HG02763 (cell line): ENCODE measurements at regions not wholly inside any gene's neighbourhood (a gene's known extent, or its start where the extent isn't known, plus 50 kb on each side); places are given as distances from the start of the nearest gene placed in this dataset.
"Not testable (repeated sequence)": the region's sequence is repeated elsewhere in the genome, so short reads cannot be mapped to it uniquely, and the experiment has no call there.

ENCODE experiments used
- ATAC-seq: cut with Tn5 transposase; IDR thresholded peaks from one replicate; pipeline ENCODE4 v1.9.1; 2021; ENCODE audit warnings: mild to moderate bottlenecking, moderate library complexity; ENCODE audit not compliant: unreplicated experiment

DNA sequence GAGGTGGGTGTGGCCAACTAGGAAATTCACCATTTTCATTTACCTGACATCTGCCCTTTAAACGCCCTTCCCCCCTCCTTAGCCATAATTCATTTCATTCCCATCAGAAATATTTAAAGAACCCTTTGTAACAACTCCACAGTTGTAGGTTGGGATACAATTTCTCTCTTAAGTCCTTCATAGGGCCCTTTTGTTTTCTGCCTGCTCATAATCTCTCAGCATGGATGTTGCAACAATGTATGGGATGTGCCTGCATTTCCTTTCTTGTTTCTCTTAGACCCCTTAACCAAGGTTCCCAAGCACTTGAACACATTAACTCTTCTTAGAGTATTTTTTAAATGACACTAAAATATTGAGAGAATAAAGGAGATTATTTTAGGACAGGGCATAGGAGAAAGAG is 51.7 kb upstream of the MYO10 start:
- ATAC-seq = no peak

DNA sequence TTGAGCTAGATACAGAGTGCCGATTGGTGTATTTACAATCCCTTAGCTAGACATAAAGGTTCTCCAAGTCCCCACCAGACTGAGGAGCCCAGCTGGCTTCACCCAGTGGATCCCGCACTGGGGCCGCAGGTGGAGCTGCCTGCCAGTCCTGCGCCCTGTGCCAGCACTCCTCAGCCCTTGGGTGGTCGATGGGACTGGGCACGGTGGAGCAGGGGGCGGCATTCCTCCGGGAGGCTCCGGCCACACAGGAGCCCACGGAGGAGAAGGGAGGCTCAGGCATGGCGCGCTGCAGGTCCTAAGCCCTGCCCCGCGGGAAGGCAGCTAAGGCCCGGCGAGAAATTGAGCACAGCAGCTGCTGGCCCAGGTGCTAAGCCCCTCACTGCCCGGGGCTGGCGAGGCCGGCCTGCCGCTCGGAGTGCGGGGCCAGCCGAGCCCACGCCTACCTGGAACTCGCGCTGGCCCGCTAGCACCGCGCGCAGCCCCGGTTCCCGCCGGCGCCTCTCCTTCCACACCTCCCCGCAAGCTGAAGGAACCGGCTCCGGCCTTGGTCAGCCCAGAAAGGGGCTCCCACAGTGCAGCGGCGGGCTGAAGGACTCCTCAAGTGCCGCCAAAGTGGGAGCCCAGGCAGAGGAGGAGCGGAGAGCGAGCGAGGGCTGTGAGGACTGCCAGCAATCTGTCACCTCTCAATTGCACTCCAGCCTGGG is 54.9 kb upstream of the MYO10 start:
- not testable (repeated sequence) for ATAC-seq

DNA sequence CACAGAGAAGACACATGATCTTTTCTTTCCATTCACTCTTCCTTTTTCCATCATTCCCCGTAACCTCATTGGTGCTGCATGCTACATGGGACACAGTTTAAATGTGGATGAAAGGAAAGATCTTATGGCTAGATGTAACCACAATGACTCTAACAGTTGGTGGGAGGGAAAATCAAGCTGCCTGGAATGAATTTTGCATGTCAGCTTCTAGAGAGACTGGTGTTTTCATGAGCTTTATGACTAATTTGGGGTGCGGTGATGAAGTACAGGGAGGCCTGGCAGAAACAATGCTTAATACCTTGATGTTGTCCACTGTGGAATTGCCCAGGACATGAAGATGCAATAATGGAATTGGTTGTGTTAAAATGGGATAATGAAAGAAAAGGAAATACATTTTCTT is 55.9 kb upstream of the MYO10 start:
- no peak for ATAC-seq

DNA sequence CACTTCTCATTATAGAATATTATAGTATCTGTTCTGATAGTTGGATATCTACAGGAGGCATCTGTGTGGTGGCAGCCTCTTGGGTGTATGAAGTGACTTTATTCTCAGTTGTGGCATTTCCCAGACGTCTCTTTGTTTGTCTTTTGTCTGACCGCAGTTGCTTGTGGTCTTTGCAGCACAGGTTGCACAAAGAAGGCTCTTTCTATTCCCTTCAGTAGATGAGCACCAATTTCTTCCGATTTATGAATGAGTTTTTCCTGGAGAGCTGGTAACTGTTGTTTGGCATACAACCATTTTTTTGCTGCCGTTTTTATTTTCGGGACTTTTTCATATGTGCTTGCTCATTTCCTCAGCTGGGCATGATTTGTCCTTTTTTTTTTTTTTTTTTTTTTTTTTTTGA is 56.4 kb upstream of the MYO10 start:
- ATAC-seq = no peak

DNA sequence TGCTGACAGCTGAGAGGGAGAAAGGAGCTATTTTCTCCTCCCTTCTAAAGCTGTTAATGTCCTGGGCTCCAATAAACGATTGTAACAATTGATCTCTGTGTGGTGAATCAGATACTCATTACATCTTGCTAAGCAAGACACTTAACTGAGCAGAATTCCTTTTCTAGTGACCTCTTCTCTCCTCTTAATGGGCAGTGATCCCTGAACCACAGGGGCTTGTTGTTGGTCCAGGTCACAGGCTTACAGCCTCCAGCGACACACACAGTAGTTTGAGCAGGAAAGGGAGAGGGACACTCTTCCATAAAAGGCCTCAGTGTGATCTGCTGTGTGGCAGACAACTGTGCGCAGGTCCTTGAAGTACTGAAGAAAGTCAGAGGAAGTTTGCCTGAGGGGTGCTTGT is 58.5 kb upstream of the MYO10 start:
- ATAC-seq = no peak

DNA sequence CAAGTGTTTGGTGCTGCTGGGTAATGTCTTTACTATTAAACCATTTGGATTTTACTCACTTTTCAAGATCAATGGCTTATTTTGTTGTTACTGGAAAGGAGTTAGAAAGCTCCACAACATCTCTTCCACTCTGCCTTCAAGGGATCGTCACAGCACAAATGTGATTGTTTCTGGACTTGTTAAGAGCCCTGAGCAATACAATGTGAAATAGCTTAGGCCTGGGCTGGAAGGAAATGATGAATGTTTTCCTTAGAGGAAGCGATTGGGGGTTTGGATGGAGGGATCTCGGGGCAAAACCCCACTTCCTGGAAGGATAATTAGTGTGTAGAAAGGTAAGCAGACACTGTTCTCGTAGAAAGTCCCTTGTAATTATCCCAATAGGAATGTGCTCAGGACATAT is 59.3 kb upstream of the MYO10 start:
- ATAC-seq = no peak

DNA sequence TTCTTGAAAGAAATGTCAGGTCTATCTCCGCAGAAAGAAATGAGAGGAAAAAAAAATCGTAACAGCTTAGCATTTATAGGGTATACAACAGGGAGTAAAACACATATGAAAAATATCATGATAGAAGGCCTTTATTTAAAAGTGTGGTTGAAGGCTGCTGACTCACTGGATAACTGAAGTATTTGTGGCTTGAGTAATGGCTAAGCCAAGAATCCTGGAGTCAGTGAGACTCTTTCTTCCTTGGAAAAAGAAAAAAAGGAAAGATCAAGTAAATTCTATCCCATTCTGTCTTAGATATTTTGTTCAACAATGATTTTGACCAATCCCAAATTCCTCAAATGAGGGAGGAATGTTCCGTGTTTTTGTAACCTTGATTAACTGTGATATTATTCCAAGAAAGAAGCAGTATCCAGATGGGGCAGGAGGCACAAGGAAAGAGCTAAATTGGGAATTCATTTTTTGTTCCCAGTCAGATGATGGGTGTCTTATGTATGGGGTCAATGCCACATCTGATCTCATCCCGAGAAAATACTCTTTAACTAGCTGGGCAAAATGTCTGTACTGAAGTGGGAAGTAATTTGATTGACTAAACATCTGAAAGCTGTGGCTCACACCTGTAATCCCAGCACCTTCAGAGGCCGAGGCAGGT is 64.3 kb upstream of the MYO10 start:
- no peak for ATAC-seq

DNA sequence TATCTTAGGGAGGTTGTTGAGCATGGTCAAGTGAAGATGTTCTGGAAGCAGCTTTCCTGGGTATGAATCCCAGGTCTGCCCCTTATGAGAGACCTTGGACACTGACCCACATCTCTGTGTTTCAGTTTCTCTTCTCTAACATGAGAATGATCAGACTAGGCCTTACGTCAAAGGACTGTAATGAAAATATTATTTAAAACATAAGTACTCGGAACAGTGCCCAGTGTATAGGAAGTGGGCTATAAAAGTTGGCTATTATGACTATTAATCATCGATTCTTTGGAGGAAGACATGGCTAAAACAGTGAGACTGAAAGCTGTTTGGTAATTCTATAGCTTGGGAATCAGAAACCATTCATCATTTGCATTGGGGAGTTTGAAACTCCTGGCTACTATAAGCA is 65.3 kb upstream of the MYO10 start:
- ATAC-seq = no peak

DNA sequence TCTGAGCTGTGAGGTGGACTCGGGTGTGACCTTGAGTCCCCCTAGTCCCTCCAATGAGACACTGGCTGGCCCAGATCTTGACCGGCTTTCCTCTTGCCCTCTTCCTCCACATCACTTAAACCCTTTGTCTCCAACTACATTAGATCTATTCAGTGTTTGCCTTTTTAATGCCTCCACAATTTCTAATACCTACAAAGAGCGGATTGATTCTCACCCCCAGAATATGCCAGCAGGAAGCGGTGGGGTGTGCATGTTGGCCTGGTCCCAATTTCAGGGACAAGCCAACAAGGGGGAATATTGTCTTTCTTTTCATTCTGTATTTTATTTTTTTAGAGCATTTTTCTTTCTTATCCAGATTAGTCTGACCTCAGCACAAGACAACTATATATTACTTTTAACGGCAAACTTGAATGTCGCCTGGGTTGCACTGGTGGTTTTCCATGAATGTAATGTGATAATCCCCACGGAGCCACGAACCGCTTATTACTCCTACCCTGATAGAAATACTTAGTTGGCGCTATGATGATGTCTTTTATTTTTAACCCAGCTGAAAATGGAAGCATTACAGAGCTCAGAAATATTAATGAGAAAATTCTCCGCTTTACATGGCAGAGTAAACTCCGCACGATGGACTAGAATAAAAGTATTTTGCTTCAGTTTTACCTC is 68.5 kb upstream of the MYO10 start:
- ATAC-seq = no peak

DNA sequence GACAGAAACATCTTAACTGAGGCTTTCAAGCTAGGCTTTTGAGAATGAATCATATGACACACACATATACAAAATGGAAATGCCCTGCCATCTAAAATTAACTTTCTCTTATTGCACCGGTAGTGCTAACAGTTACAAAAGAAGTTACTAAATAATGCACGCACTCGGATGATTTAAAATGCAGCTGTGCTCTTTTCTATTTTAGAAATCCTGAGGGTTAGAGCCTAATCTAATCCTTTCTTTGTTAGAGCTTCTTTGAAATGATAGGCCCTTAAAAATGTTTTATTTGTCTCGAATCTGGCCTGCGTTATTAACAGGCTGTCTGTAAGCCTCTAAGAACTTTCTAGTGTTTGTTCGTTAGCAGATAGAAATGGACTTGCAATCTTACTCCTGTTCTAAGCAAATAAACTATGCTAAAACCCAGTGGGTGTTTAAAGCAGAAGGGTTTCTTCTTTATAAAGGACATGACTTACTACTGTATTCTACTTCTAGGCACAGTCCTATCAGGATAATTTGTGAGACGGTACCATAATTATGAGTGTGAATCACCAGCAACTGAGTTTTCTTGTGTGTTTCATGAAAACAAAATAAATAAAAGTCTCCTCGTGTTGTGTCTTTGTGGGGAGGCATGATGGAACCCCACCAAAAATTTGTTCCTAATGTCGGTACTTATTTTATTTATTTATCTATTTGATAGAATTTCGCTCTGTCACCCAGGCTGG is 69.2 kb upstream of the MYO10 start:
- no peak for ATAC-seq

DNA sequence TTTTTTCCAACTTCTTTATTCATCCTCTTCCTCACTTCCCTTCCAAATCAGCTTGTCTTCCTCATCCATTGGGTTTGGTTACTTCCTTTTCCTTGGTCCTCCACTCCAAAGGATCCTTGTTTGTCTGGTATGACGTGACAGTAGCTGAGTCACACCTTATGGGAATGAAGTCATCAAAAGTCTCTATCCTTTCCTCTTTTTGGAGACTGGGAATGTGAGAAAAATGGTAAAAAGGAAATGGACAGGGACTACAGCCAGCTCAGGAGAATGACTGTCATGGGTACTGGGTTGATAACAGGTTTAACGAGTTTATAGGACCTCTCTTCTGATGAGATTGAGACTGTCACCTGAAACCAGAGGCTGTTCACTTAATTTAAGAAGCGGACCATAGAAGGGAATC is 76.2 kb upstream of the MYO10 start:
- ATAC-seq = no peak

DNA sequence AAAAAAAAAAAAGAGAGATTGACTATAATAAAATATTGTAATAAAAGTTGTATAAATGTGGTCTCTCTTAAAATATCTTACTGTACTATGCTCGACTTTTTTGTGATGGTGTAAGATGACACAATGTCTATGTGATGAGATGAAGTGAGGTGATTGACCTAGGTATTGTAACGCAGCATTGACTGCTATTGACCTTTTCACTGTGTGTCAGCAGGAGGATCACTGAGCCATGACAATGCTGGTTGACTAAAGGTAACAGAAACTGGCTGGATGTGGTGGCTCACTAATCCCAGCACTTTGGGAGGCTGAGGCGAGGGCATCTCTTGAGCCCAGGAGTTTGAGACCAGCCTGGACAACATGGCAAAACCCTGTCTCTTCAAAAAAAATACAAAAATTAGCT is 78.6 kb upstream of the MYO10 start:
- ATAC-seq = no peak

DNA sequence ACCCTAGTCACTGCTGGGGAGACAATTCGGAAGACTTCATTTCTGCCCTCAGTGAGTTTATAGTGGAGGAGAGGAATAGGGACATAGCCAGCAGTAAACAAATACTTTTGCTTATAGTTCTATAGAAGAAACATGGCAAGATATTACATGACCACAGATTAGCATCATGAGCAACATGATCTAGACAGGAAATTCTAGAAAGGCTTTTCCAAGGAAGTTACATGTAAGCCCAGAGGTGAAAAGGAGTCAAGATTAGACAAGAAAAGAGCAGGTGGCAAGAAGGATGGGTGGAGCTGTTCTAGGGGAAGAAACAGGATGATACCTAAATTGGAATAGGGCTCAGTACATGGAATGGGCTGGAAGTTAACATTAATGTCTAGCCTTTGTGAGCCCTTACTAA is 82.8 kb upstream of the MYO10 start:
- ATAC-seq = no peak

DNA sequence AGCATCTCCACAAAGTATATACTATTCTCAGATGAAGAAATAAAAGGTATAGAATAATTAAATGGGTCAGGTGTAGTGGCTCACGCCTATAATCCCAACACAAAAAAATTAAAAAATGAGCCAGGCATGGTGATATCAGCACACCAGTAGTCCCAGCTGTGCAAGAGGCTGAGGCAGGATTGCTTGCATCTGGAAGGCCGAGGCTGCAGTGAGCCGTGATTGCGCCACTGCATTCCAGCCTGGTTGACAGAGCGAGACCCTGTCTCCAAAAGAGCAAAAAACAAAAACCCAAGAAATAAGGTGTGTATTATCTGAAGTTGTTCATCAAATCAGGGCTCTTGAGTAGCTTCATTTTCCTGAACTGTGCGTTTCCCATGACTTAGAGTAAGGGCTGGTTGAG is 83.2 kb upstream of the MYO10 start:
- no peak for ATAC-seq

DNA sequence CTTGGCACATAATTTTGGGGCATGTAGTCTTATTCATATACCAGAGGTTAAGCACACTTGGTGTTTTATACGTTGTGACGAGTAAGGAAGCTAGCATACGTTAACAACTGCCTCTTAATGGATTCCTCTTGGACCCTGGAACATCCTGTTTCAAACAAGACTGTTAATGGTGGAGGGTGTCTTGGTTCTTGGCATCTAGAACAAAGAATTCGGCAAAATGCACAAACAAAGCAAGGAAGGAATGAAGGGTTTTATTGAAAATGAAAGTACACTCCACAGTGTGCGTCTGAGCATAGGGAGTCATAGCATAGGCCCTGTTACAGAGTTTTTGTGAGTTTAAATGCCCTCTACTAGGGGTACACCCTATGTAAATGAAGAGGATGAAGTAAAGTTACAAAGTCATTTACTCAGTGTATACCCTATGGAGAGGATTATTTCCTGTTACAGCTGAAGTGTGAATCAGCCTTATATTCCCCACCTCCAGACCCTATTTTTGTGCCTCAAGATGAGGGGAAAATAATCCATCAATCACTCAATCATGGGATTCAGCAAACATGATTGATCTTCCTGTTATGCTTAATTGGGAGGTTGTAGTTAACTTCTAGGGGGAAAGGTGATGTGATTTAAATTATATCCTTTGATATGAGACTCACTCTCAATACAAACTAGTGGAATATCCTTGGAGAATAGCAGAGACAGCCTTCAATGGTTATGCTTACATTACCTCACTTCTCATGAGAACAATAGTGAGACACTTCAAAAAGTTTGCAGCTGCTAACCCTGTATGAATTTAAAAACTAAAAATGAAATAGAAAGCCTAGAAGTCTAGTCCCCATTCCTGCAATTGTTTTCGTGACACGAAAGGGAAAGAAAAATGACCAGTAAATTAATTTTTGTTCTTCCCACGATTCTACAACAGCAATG is 84.9 kb upstream of the MYO10 start:
- ATAC-seq = no peak

DNA sequence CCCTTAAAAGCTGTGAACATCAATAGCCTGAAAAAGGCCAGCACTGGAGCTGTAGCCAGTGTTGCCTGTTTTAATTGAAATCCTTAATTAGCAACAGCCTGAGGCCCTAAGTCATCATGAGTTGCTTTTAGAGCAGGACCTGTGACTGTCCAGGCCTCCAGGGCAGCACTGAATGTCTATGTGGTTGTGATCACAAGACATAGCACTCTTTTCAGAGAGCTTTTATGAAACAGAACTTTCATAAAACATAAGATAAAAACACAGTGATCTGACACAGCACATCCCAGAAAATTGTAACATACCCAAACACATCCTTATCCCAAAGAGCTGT is 85.5 kb upstream of the MYO10 start:
- no peak for ATAC-seq

DNA sequence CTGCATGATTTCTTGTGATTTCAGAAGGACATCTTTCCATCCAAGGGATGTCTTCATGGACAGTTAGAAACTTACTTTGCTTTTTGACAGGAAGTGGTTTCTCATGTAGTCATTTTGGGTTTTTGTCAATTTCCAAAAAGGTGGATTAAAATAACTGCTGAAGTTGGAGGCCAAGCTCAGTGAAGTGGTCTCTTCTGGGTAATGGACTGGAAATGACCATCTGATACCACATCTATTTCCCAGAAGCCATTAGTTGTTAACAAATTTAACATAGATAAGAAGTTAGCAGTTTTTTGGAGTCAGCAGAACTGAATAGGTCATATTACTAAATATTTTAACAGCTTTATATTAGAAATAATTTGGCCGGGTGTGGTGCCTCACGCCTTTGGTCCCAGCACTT is 86.2 kb upstream of the MYO10 start:
- ATAC-seq = no peak

DNA sequence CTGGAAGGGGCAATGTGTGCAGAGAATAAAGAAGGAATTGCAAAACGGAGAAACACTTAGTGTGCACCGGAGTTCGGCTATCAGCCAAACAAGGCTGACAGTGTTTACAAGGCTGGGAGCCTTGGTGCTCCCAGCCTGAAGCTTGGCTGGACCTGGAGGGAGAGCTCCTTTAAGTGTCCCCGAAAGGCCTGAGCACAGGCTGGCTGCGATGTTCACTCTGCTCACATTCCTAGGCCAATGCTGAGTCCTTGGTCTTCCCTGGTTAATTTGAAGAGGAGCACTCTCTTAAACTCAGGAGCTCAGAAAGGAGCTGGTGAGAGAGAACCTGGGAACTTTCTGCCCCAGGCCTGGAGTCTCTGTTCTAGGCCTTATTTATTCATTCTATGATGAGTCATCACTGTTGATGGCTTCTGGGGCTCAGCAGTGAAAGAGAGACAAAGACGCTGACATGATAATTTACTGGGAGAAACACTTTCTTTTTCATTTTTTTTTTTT is 88.6 kb upstream of the MYO10 start:
- ATAC-seq = no peak

DNA sequence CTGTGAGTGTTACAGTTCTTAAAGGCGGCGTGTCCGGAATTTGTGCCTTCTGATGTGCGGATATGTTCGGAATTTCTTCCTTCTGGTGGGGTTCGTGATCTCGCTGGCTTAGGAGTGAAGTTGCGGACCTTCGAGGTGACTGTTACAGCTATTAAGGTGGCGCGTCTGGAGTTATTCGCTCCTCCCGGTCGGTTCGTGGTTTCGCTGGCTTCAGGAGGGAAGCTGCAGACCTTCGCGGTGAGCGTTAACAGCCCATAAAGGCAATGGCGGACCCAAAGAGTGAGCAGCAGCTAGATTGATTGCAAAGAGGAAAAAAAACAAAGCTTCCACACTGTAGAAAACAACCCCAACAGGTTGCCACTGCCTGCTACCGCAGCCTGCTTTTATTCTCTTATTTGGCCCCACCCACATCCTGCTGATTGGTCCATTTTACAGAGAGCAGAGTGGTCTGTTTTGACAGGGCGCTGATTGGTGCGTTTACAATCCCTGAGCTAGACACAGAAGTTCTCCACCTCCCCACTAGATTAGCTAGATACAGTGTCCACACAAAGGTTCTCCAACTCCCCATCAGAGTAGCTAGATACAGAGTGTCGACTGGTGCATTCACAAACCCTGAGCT is 95.7 kb upstream of the MYO10 start:
- ATAC-seq = not testable (repeated sequence)

DNA sequence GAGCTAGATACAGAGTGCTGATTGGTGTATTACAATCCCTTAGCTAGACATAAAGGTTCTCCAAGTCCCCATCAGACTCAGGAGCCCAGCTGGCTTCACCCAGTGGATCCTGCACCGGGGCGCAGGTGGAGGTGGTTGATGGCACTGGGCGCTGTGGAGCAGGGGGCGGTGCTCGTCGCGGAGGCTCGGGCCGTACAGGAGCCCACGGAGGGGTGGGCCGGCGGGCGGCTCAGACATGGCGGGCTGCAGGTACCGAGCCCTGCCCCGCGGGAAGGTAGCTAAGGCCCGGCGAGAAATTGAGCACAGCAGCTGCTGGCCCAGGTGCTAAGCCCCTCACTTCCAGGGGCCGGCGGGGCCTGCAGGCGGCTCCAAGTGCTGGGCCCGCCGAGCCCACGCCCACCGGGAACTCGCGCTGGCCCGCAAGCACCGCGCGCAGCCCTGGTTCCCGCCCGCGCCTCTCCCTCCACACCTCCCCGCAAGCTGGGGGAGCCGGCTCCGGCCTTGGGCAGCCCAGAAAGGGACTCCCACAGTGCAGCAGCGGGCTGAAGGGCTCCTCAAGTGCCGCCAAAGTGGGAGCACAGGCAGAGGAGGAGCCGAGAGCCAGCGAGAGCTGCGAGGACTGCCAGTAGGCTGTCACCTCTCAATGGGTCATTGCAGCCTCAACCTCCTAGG is 96.4 kb upstream of the MYO10 start:
- ATAC-seq = not testable (repeated sequence)
